ENCODE measurements at regions not wholly inside any gene's neighbourhood (a gene's known extent, or its start where the extent isn't known, plus 50 kb on each side); places are given as distances from the start of the nearest gene placed in this dataset.

DNA sequence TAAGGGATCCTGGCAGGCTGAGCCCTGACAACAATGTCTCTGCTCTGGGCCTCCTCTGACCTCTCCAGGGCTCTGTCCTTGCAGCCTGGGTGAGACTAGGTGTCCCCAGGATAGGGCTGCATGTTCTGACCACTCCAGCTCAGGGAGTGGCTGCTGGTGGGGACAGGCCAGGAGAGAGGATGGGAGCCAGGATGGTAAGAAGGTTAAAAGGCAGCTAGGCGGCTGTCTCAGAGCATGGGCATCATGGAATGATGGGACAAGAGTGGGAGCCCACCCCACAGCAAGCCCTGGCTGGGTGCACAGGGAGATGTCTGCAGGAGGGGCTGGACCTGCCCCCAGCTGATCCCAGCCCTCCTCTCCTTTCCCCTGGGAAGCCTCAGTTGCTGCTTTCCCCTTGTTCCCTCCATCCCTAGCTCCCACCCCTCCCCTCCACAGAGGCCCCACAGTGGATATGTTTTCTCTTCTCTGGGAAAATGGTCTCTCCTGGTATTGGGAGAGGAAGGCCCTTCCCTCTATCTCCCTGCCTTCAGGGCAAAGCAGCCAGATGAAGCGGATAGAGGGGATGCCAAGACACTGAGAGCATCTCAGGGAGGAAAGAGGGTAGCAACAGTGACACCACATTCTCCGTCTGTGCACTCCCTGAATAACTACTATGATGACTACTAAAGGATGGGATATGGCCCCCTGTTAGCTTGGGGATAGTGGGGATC, 334.3 kb downstream of the DYSF start:
- DNase-seq: no peak

DNA sequence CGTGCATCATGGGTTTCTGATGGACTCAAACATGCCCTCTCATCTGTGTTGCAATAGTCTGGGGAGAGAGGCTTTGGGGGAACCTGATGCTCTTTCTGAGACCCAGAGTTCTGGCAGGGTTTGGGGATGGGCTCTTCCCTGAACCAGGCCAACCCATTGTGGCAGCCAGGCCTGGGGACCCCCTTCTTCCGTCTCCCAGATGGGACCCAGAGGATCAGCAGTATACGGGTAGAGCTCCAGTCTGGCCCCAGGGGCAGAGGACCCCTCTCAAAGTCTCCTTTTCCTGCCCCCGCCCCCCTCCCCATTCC, 333.7 kb downstream of the DYSF start:
- no peak for DNase-seq

DNA sequence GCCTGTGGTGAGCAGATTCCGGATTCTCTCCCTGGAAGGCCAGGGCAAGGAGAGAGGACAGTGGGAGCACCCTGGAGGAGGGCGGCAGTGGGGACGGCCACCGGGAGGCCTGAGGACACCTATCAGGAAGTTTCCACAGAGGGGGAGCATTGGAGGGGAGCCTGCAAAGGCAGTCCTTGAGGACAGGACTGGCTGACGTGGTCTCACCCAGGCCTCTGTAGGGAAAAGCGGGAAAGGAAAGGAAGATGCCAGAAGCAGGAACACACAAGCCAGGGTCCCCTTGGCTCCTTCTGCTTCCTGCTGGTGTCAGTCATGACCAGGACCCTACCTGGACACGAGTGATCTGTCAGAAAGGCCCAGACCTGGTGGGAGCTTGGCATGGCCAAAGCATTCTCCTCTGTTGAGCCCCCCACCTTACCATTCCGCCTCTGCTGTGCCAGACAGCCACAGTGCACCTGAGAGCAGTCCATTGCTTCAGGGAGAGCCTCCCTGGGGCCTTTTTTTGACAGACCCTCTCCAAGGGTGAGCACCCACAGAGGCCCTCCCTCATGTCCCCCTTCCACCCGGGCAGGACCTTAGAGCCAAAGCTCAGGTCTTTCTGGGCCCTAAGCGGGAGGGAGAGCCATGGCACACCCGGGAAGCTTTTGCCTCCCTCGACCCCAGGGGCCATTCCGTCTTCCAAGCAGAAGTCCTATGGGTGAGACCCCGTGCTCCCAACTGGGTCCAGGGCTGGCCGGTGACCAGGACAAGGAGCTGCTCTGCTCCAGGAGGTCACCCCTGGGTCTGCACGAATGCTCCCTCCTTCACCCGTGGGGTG, 333.1 kb downstream of the DYSF start:
- DNase-seq: no peak

DNA sequence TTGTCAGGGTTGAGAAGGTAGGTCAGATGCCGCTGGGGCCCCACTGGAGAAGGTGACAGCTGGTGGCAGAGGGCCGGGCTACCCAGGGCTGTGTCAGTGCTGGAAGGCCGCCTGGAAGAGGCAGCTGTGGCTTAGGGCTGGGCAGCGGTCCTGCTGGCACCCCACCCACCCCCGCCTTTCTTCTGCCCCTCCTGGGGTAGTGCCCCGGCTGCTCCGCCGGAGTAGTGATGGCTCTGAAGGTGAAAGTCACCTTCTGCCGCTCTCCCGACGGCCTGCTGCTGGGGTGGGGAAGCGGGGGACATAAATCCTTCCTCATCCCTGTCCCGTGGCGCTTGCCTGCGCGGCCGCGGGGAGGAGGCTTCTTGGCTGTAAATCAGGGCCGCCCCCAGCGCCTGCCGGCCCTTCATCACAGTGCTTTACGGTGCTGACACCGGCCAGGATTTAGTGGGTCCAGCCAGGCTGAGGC, 332.2 kb downstream of the DYSF start:
- no peak for DNase-seq

DNA sequence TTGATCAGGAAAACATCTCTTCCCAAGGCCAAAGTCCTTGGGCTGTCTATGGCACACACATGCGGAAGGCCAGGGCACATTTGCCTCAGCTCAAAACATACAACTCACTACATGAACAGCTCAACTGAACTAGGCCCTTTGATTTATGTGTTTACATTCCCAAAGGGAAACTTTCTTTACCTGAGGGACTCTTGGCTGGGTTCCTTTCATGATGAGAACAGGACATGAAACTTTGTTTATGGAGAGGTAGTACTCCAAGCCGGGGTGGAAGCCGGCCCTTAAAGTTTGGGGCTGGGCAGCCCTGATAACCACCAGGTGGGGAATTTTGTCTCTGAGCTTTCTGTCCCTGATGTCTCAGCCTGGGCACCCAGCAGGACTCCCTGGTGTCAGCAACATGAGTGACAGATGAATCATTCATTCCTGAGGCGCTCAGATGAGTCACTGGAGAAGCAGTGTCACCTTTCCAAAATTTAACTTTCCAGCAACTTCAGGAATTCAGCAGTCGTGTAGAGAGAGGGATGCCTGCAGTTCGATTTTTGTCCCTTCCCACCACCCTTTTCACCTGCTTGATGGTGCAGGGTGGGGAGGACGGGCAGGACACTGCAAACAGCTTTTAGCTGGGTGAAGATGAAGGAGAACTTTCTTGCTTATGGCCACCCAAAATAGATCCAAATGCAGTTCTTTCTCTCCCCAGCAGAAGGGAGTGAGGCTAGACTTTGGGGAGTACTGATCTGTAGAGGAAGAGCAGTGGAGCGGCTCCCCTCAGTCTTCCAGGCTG, 331.6 kb downstream of the DYSF start:
- no peak for DNase-seq

DNA sequence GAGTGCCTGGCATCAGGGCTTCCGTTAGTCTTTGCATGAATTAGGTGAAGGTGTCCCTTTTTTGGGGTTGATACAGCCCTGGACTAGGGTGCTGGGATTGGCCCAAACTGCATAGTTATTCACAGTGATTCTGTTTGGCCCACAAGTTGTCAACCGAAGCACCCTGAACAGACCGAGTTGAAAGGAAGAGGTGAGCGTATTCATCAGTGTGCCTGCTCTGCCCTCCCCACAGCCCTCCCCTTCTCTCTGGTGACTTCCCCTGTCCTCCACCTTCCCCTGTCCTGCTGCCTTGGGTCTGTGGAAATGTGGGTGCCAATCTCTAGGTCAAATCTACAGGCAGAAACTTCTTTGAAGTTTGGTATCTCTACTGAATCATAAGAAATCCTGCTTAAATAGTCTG, 330.5 kb downstream of the DYSF start:
- DNase-seq: no peak

DNA sequence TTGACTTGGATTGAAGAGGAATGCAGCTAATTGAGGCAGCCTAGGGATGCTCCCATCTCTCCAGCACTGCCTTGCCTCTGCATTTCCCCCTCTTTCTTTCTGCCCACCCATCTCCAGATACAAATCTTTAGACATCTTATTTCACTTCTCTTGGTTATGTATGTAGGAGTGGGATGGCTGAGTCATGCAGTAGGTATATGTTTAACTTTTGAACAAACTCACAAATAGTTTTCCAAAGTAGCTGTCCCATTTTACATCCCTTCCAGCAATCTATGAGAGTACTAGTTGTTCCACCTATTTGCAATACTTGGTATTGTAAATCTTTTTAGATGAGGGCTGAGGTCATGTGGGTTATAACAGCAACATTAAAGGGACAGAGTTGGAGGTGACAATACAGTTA, 329.9 kb downstream of the DYSF start:
- DNase-seq: no peak

DNA sequence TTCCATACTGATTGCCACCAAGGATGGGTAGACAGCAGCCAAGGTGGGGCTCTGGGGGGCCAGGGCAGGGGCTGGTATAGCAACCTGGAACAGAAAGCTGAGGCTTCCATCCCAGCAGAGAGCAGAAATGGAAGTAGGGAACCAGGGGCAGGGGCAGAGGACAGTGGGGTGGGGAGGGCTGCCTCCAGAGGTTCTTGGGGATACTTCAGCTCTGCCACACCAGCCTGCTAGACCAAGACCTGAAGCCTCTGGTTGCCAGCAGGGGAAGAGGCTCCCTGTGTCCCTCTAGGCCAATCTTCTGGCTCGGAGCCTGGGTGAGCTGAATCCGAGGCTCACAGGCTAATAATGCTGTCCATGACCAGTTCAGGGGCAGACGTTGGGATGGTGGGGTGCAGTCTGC, 329.0 kb downstream of the DYSF start:
- DNase-seq: no peak

DNA sequence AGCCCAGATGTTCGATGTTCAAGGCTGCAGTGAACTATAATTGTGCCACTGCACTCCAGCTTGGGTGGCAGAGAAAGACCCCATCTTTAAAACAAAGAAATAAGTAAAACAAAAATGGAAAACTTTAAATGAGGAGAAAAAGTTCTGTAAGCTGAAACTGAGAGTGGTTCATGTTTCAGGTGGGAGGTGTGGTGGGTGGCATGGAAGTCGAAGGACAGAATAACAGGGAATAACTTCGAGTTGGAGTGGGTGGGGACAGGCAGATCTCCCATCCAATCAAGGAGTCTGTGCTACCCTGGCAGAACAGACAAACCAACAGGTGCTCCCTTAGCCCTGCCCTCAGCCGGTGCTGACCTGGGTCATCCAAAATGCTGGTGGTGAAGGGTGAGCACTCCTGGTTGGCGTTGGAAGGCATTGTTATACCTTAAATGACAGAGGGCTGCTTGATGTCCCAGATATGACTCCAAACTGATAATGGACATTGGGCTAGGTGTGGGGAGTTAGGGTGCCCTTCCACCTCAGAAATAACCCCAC, 328.4 kb downstream of the DYSF start:
- DNase-seq: no peak

DNA sequence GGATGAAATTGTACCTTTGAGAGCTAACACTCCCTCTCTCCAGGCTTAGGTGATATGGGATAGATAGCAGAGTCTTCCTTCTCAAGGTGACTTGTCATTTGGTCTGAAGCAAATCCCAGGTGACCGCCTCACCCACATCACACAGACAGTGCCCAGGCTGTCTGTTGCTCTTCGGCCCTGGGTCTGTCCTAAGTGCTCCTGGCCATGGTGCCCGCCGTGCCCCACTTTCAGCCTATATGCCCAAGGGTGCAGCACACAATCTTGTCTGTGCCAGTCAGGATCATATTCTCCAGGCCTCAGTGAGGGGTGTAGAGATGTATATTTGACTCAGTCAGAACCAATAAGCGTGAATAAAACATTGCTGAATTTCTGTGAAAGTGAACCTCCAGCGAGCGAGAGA, 326.8 kb downstream of the DYSF start:
- DNase-seq: no peak

DNA sequence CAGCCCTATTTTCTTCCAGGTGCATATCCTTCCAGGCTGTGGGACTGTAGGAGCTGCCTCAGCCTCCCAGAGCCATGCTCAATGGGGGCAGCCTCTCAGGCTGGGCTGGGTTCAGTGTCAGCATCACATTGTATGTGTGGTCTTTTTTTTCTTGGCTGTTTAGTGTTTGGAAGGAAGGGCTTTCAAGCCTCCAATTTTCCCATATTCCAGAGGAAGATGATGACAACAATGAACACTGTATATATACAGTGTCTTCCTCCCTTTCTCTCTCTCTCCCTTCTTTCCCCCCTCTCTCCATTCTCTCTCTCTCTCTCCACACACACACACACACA, 326.4 kb downstream of the DYSF start:
- DNase-seq: no peak

DNA sequence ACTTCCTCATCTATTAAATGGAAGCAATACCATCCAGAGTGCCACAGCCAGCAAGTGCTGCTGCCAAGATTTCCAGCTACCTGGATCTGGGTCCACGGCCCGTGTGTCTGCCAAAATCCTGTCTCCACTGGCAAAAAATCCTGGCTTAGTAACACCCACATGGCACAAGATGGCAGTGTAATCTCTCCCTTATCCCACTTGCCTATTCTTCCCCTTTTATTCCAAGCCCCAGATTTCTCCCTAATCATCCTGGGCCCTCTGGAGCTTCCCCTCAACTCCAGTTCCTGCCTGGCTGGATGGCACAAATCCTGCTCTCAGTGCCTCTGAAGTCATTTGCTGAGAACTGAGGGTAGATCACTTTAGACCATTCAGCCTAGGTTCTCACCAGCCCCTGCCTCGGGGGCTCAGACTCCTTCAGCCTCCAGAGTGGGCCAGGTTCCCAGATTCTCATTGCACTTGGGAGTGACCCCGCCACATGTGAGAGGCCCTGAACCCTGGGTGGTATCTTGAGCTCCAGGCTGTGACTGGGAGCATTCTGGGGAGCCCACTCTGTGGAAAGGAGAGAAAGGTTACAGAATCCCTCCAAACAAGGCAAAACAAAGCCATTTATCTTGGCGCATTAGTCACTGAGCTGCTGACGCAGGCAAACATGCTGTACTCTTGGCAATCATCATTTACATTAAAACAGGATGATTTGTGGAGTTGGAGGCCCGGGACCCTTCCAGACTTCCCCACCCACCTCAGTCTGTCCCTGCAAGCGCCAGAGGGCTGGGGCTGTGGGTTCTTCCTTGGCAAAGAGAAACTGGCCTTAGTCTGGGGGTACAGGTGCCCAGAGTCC, 325.8 kb downstream of the DYSF start:
- DNase-seq: no peak

DNA sequence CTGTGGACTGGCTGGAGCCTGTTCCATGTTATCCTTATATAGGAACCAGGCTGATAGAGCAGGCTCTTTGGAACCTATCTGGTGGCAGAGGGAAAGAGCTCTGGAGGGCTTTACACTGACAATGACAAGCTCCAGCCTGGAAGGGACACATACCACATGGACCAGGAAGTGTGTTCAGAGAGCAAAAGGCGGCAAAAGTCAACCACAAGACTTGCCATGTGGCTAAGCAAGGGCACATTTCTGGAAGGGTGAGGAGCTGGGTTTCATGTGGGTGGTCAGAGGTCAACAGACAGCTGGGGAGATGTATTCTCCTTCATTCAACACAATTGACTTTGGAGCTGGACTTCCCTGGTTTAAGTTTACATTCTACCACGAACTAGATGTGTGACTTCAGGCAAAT, 325.2 kb downstream of the DYSF start:
- DNase-seq: no peak

DNA sequence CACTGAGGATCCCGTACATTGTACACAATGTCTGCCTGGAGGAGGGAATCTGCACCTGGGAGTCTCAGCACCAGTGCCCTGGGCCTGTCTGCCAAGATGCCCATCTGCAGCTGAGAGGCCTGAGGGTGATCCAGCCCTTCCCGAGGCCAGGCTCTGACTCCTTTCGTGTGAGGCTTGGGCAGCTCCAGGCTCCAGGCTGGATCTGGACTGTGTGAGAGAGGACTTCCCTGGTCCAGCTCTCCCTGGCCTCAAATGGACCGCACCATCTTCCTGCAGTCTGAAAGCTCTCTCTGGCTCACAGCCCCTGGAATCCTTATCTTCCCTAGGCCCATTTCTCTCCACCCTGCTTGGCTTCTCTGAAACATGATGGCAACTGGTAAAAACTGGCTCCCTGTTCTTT, 324.6 kb downstream of the DYSF start:
- no peak for DNase-seq

DNA sequence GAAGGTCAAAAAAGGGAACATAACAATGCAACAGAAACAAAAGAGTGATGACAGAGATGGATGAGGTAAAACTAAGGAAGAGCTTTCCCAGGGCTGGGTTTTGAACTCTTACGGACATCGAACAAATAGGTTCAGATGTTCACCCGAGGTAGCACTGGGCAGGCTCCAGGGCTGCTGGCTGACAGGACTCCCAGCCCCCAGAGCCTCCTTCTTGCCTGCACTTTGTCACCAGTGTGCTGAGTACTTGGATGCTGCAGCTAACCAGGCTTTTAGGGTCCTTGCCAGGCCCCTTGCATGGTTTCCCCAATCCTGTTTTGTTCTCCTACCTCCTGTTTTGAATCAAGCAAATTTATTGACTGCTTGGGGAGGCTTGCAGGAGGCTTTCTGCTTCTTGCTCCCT, 322.9 kb downstream of the DYSF start:
- no peak for DNase-seq

DNA sequence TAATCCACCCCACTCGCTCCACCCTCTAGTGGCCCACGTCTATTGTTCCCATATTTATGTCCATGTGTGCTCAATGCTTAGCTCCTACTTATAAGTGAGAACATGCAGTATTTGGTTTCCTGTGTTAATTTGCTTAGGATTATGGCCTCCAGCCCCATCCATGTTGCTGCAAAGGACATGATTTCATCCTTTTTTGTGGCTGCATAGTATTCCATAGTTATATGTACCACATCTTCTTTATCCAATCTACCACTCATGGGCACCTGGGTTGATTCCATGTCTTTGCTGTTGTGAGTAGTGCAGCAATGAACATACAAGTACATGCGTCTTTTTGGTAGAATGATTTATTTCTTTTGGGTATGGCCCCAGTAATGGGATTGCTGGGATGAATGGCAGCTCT, 319.9 kb downstream of the DYSF start:
- DNase-seq: no peak

DNA sequence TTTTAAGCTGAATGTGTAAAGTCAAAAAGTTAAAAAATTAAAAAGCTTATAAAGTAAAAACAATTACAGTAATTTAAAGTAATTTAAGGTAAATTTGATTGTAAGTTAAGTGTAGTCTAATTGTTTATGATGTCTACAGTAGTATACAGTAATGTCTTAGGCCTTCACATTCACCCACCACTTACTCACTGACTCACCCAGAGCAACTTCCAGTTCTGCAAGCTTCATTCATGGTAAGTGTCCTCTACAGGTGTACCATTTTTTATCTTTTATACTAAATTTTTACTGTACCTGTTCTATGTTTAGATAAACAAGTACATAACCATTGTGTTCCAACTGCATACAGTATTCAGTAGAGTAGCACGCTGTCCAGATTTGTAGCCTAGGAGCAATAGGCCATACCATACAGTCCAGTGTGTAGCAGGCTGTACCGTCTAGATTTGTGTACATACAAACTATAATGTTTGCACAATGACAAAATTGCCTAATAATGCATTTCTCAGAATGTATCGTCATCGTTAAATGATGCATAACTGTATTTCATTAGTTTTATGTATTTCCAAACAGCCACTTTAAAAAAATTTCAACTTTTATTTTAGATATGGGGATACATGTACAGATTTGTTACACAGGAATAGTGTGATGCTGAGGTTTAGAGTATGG, 319.3 kb downstream of the DYSF start:
- DNase-seq: no peak

DNA sequence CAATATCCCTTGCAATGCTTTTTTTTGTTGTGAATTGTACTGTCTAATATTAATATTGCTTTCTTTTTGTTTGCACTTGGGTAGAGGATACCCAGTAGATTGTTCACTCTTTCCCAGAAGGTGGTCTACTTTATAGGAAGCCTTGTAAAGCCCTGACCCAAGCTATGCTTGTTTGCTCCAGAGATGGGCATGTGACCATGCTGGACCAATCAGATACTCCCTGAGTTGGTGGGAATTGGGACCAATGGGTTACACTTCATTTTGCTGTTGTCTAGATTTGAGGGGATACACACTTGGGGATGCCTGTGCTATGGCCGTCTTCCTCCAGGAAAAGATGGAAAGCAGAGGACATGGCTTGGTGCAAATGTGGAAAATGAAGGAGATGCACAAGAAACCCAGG, 314.3 kb downstream of the DYSF start:
- DNase-seq: no peak

DNA sequence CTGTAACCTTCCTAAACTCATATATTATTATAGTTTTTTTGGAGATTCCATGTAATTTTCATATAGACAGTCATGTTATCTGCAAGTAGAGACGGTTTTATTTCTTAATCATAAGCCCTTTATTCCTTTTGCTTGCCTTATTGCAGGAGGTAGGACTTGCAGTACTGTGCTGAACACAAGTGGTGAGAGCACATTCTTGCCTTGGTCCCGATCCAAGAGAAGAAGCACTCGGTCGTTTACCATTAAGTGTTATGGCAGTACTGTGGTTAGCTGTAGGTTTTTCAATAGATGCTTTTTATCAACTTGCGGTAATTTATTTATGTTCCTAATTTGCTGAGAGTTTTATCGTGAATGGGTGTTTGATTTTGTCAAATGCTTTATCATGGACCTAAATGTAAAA, 305.7 kb downstream of the DYSF start:
- DNase-seq: no peak

DNA sequence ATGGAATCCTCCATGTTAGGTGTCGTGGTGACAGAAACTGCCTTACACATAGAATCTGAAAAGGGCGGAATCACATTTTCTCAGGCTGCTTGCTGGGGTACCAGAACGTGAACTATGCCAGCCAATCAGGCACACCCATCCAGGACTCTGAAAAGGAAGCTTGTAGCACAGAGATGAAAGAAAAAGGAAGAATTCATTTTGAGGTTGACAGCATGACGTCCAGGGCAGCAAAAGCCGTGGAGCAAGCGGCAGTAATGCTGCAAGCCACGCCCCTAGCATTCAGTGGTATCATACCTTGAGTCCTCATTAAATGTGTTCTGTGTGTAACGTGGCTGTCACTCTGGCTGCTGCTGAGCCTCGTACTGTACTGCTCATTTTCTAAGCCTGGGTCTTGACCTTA, 304.0 kb downstream of the DYSF start:
- DNase-seq: no peak

DNA sequence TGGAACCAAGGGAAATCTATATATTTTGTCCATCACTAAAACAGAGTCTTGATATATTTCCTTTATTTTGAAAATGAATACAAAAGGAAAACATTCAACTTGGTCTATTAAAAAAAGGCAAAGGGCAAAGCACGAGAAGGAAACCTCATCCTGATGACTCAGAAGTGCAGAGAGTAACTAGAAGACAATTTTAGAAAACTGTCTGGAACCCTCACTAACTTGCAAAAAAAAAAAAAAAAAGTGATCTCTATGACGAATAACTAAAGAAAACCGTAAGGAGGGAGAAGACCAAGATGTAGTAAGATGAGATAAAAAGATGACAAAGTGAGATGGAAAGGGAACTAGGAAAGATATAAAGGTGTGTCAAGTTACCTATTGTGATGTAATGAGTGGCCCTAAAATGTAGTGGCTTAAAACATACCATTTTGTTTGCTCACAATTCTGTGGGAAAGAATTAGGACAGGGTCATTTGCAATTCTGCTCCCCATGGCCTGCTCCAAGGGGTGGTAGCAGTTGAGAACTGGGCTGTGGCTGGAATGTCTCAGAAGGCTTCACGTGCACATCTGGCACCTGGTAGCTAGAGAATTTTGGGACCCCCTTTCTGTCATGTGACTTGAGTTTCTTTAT, 303.0 kb downstream of the DYSF start:
- DNase-seq: no peak

DNA sequence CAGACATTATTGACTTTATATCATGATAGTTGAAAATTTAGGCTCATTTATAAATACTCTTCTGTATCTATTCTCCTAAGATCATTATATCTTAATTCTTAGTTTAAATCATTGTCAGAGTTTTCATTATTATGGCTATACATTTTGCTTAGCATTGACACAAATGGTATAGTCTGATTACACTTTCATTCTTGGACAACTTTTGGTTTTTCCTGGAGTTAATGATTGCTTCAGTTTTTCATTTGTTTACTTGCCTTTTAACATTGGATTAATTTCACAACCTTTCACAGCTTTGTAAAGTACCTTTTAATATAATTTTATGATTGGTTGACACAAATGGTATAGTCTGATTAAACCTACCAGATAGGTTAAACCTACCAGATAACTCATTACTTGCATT, 298.2 kb downstream of the DYSF start:
- DNase-seq: no peak
